ENCODE measurements at regions not wholly inside any gene's neighbourhood (a gene's known extent, or its start where the extent isn't known, plus 50 kb on each side); places are given as distances from the start of the nearest gene placed in this dataset.

DNA sequence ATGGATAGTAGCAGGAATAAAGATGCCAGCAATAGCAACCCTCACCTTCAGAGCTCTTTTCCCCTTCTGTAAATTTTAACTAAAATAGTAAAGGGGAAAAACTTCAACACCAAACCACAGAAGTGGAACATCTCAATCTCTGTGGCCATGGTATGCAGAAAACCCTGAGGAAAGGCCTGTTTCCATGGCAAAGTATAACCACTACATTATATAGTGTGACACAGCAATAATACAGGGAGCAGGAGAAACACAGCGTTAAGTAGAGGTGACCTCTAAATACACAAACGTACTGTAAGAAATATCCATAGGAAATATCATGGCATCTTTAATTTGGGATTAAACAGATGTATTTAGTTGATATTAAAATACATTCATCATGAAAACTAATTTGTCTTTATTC is 106.4 kb downstream of the SLC24A2 start:
- TF ChIP-seq, protein P1, sequence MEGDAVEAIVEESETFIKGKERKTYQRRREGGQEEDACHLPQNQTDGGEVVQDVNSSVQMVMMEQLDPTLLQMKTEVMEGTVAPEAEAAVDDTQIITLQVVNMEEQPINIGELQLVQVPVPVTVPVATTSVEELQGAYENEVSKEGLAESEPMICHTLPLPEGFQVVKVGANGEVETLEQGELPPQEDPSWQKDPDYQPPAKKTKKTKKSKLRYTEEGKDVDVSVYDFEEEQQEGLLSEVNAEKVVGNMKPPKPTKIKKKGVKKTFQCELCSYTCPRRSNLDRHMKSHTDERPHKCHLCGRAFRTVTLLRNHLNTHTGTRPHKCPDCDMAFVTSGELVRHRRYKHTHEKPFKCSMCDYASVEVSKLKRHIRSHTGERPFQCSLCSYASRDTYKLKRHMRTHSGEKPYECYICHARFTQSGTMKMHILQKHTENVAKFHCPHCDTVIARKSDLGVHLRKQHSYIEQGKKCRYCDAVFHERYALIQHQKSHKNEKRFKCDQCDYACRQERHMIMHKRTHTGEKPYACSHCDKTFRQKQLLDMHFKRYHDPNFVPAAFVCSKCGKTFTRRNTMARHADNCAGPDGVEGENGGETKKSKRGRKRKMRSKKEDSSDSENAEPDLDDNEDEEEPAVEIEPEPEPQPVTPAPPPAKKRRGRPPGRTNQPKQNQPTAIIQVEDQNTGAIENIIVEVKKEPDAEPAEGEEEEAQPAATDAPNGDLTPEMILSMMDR (IDR thresholded peaks at IDR 0.05; ENCODE audit: low read depth, low read length) = no peak
- TF ChIP-seq POLR2A (IDR thresholded peaks at IDR 0.05; ENCODE audit: extremely low read depth, insufficient read length) = no peak
